ENCODE measurements at regions not wholly inside any gene's neighbourhood (a gene's known extent, or its start where the extent isn't known, plus 50 kb on each side); places are given as distances from the start of the nearest gene placed in this dataset.
"Not testable (repeated sequence)": the region's sequence is repeated elsewhere in the genome, so short reads cannot be mapped to it uniquely, and the experiment has no call there.

GRCh38 chr6:56904068-56904467 lies 50.8 kb upstream of the BEND6 start:
- no peak for DNase-seq

- no peak for DNase-seq
Observed at GRCh38 chr6:56902641-56903464, 52.1 kb upstream of the BEND6 start.

- no peak for DNase-seq
Observed at GRCh38 chr6:56900784-56901183, 54.1 kb upstream of the BEND6 start.

- DNase-seq: no peak
Observed at GRCh38 chr6:56899753-56900152, 55.2 kb upstream of the BEND6 start.

- no peak for DNase-seq
Observed at GRCh38 chr6:56899311-56899710, 55.6 kb upstream of the BEND6 start.

- no peak for DNase-seq
Observed at GRCh38 chr6:56897789-56898529, 56.9 kb upstream of the BEND6 start.

GRCh38 chr6:56891754-56892153 lies 63.2 kb upstream of the BEND6 start:
- DNase-seq: no peak

- no peak for DNase-seq
Observed at GRCh38 chr6:56890683-56891429, 64.1 kb upstream of the BEND6 start.

- DNase-seq: no peak
Observed at GRCh38 chr6:56890066-56890465, 64.8 kb upstream of the BEND6 start.

GRCh38 chr6:56889492-56889891 lies 65.4 kb upstream of the BEND6 start:
- no peak for DNase-seq

- DNase-seq: no peak
Observed at GRCh38 chr6:56888687-56889086, 66.2 kb upstream of the BEND6 start.

GRCh38 chr6:56887086-56887485 lies 67.8 kb upstream of the BEND6 start:
- DNase-seq: no peak

- no peak for DNase-seq
Observed at GRCh38 chr6:56877922-56878321, 77.0 kb upstream of the BEND6 start.

- DNase-seq: no peak
Observed at GRCh38 chr6:56875961-56876360, 78.9 kb upstream of the BEND6 start.

- no peak for DNase-seq
Observed at GRCh38 chr6:56875523-56875922, 79.4 kb upstream of the BEND6 start.

GRCh38 chr6:56874328-56874727 lies 80.6 kb upstream of the BEND6 start:
- no peak for DNase-seq

- not testable (repeated sequence) for DNase-seq
Observed at GRCh38 chr6:56870053-56870452, 84.9 kb upstream of the BEND6 start.

- no peak for DNase-seq
Observed at GRCh38 chr6:56869346-56869745, 85.6 kb upstream of the BEND6 start.

GRCh38 chr6:56868687-56869086 lies 86.2 kb upstream of the BEND6 start:
- no peak for DNase-seq

- no peak for DNase-seq
Observed at GRCh38 chr6:56866917-56867522, 87.9 kb upstream of the BEND6 start.

GRCh38 chr6:56865081-56865875 lies 89.6 kb upstream of the BEND6 start:
- no peak for DNase-seq

GRCh38 chr6:56864171-56864616 lies 90.7 kb upstream of the BEND6 start:
- DNase-seq: no peak

Data from stimulated activated CD8-positive, alpha-beta memory T cell treated with anti-CD3 and anti-CD28 coated beads, Interleukin-4, amount 100 ng/mL, for 48 hours (primary cell).